Prostate gland (tissue), 2 donors: ENCODE measurements at regions not wholly inside any gene's neighbourhood (a gene's known extent, or its start where the extent isn't known, plus 50 kb on each side); places are given as distances from the start of the nearest gene placed in this dataset.

ENCODE experiments used
- POLR2A ChIP-seq: fragments of 450-650 bp; IDR thresholded peaks from one replicate; pipeline ENCODE4 v1.6.1; 2016; ENCODE audit warnings: antibody characterized with exemption, mild to moderate bottlenecking
- TF ChIP-seq, protein P1 (sequence below), 4 experiments: fragments of 200-600 bp in 2 of 4; fragments of 450-650 bp in 2 of 4; sonication (generic) in 2 of 4; IDR thresholded peaks; 1 replicate in 3 of 4; 2 replicates in 1 of 4; pipeline ENCODE4 v1.5.1; 2016 to 2019; ENCODE audit warnings: antibody characterized with exemption in 4 of 4, mild to moderate bottlenecking in 2 of 4, moderate library complexity in 2 of 4

DNA sequence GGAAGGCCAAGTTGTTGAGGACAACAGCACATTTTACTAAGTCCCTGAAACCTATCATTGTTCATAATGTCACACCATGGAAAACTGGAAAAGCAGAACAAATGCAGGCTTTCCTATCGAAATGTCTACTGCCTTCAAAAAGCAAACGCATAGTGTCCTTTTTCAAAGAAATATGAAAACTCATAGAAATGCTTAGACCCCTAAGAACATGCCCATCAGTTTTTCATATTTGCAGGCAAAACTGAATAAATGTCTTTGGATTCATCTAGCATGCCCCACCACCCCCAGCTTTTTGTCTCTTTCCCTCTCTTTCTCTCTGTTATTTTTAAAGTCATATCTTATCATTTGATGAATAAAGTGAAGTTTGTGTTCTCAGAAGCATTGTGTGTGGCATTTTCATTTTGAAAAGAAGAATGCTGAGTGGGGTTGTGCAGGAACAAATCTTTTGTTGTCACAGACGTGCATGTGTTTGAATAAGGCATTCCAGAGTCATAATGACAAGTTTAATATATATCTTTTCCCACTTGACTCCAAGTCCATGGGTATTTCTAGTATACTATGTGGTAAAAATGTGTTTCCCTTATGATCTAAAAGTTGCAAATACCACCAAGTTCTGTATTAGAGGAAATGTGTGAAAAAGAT lies 2180.0 kb upstream of the PIK3C3 start:
- no peak for TF ChIP-seq POLR2A
- TF ChIP-seq, protein P1, sequence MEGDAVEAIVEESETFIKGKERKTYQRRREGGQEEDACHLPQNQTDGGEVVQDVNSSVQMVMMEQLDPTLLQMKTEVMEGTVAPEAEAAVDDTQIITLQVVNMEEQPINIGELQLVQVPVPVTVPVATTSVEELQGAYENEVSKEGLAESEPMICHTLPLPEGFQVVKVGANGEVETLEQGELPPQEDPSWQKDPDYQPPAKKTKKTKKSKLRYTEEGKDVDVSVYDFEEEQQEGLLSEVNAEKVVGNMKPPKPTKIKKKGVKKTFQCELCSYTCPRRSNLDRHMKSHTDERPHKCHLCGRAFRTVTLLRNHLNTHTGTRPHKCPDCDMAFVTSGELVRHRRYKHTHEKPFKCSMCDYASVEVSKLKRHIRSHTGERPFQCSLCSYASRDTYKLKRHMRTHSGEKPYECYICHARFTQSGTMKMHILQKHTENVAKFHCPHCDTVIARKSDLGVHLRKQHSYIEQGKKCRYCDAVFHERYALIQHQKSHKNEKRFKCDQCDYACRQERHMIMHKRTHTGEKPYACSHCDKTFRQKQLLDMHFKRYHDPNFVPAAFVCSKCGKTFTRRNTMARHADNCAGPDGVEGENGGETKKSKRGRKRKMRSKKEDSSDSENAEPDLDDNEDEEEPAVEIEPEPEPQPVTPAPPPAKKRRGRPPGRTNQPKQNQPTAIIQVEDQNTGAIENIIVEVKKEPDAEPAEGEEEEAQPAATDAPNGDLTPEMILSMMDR (IDR thresholded peaks at IDR 0.05): no peak
